Islet precursor cell (in vitro differentiated cells): ENCODE measurements at regions not wholly inside any gene's neighbourhood (a gene's known extent, or its start where the extent isn't known, plus 50 kb on each side); places are given as distances from the start of the nearest gene placed in this dataset.

ENCODE experiments used
- DNase-seq: peaks from one replicate; pipeline ENCODE4 v3.0.0-alpha.2; 2018

- no peak for DNase-seq
Measured at GRCh38 chr15:87224404-87224803, 1032.1 kb downstream of the NTRK3 start.

- DNase-seq, result no peak
Measured at GRCh38 chr15:87219650-87220615, 1036.6 kb downstream of the NTRK3 start.

- DNase-seq, result no peak
Measured at GRCh38 chr15:87215100-87215499, 1041.4 kb downstream of the NTRK3 start.

- DNase-seq, result no peak
Measured at GRCh38 chr15:87213626-87214025, 1042.9 kb downstream of the NTRK3 start.

- DNase-seq, result no peak
Measured at GRCh38 chr15:87212041-87212440, 1044.5 kb downstream of the NTRK3 start.

GRCh38 chr15:87211547-87211946 is 1045.0 kb downstream of the NTRK3 start:
- DNase-seq, result no peak

- DNase-seq, result no peak
Measured at GRCh38 chr15:87209891-87210689, 1046.4 kb downstream of the NTRK3 start.

- DNase-seq, result no peak
Measured at GRCh38 chr15:87207990-87208580, 1048.5 kb downstream of the NTRK3 start.

GRCh38 chr15:87207251-87207650 is 1049.3 kb downstream of the NTRK3 start:
- no peak for DNase-seq

- DNase-seq, result no peak
Measured at GRCh38 chr15:87201986-87202385, 1054.6 kb downstream of the NTRK3 start.

- DNase-seq, result no peak
Measured at GRCh38 chr15:87200149-87200548, 1056.4 kb downstream of the NTRK3 start.

GRCh38 chr15:87197981-87198380 is 1058.6 kb downstream of the NTRK3 start:
- no peak for DNase-seq

GRCh38 chr15:87196498-87196897 is 1060.0 kb downstream of the NTRK3 start:
- DNase-seq, result no peak

GRCh38 chr15:87193481-87193880 is 1063.1 kb downstream of the NTRK3 start:
- DNase-seq, result no peak

GRCh38 chr15:87167706-87168105 is 1088.0 kb downstream of the AGBL1 start:
- no peak for DNase-seq

- no peak for DNase-seq
Measured at GRCh38 chr15:87167055-87167454, 1087.4 kb downstream of the AGBL1 start.

- DNase-seq, result no peak
Measured at GRCh38 chr15:87155771-87156170, 1076.1 kb downstream of the AGBL1 start.

GRCh38 chr15:87154761-87155160 is 1075.1 kb downstream of the AGBL1 start:
- no peak for DNase-seq

- no peak for DNase-seq
Measured at GRCh38 chr15:87151202-87151748, 1071.6 kb downstream of the AGBL1 start.

- DNase-seq, result no peak
Measured at GRCh38 chr15:87145696-87146095, 1066.0 kb downstream of the AGBL1 start.

GRCh38 chr15:87144775-87145174 is 1065.1 kb downstream of the AGBL1 start:
- DNase-seq, result no peak

- DNase-seq, result no peak
Measured at GRCh38 chr15:87142096-87142495, 1062.4 kb downstream of the AGBL1 start.

- no peak for DNase-seq
Measured at GRCh38 chr15:87135109-87135508, 1055.4 kb downstream of the AGBL1 start.
